A172 (cell line): ENCODE measurements at regions not wholly inside any gene's neighbourhood (a gene's known extent, or its start where the extent isn't known, plus 50 kb on each side); places are given as distances from the start of the nearest gene placed in this dataset.
A peak's percentile ranks its signal among the peaks of the same experiment; 100 is the strongest.

Source experiments
- DNase-seq: peaks from one replicate; pipeline ENCODE4 v3.0.0-alpha.2; 2015; ENCODE audit warnings: low spot score

DNA sequence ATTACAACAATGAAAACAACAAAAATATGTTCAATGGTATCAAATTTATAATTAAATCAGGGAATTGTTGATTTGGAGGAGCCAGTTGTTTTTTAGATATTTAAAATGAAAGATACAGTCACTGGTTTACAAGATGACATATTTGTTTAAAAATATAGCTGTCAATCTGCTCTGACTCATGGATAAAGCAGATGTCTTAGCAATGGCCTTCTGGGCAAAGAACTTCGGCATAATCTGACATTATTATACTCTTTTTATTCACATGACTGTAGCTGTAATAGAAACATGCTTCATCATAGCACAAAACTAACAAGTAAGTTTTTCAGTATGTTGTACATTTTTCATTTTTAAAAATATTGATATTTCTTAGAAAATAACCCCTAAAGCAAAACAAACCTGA lies 267.4 kb downstream of the CENPW start:
- DNase-seq = no peak

GRCh38 chr6:126608681-126609080 lies 268.8 kb downstream of the CENPW start:
- DNase-seq = no peak

DNA sequence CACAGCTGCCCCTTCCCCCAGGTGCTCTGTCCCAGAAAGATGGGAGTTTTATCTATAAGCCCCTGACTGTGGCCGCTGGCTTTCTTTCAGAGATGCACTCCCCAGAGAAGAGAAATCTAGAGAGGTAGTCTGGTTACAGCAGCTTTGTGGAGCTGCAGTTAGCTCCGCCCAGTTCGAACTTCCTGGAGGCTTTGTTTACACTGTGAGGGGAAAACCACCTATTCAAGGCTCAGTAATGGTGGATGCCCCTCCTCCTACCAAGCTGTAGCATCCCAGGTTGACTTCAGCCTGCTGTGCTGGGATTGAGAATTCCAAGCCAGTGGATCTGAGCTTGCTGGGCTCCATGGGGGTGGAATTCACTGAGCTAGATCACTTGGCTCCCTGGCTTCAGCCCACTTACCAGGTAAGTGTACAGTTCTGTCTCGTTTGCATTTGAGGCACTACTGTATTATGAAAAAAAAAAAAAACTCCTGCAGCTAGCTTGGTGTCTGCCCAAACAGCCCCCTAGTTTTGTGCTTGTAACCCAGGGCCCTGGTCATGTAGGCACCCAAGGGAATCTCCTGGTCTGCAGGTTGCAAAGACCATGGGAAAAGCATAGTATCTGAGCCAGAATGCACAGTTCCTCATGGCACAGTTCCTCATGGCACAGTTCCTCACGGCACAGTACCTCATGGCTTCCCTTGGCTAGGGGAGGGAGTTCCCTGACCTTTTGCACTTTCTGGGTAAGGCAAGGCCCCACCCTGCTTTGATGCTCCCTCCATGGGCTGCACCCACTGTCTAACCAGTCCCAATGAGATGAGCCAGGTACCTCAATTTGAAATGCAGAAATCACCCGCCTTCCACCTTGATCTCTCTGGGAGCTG lies 275.0 kb downstream of the CENPW start:
- peak; percentile 3 for DNase-seq

DNA sequence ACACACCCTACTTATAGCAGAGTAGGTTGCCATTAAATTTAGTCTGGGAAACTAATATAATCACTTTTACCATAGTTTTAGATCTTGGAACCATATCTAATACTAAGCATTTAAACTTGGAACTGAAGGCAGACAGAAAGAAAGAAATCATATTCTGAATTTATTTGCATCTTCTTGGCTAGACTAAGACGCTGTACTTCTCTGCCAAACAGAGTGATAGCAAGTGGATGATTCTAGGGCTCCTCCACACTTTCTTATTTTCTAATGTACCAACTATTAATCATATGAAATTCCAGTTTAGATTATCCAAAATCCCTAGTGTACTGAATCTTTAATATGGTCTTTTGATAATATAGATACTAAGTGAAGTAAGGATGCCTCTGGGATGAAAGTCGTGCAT lies 277.0 kb downstream of the CENPW start:
- DNase-seq = no peak

GRCh38 chr6:126618639-126619343 lies 278.9 kb downstream of the CENPW start:
- DNase-seq = no peak

- DNase-seq = no peak
Measured at GRCh38 chr6:126620719-126621118, 280.8 kb downstream of the CENPW start.

- peak; percentile 47 for DNase-seq
Measured at GRCh38 chr6:126625019-126625418, 285.1 kb downstream of the CENPW start.

DNA sequence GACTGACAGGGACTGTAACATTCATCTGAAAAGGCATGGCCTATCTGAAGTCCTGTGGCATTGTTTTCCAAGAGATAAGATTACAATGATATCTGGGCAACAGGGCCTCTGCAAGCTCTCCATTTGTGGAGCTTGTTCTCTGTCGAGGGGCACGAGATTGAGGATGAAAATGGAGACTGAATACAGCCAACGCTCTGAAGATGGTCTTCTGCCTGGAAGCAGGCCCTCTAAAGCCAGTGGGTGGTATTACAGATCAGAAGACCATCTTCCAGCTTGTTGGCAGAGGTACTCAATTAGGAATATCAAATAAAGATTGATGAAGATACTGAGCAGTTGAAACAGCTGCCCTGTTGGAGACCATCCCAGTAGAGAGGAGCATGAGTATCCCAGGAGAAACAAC lies 288.2 kb downstream of the CENPW start:
- DNase-seq = no peak

DNA sequence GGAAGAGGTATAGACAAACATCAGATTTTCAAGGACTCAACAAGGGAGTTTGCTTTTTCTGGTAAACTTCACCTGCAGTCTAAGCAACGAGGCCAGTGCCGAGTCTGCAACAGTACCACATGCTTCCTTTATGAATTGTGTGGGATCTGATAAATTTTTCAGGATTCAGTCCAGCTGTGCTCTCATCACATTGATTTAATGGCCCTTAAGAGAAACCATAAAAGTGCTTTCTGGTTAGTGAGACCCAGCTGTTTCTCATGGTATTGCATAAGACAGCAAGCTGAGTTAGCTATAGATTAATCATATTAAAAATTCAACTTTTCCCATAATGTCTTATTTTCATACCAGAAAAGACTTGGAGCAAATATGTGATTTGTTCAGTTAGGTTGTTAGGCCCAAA lies 291.4 kb downstream of the CENPW start:
- no peak for DNase-seq

DNA sequence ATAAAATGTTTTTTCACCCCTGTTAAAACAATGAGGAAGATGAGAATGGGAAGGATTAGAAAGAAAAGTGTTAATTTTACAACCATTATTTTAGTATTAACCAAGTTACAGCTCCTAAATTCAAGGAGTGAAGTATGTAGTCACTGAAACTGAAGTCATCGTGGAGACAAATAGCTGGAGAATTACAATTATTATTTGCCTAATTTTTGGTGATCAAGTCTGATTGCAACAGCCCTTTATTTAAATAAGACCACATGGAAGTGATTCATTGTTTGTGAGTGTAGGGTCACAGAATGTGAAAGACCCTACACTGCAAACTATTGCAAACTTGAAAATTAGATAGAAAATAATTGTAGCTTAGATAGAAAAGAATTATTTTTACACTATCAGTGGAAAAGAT lies 292.4 kb downstream of the CENPW start:
- no peak for DNase-seq

DNA sequence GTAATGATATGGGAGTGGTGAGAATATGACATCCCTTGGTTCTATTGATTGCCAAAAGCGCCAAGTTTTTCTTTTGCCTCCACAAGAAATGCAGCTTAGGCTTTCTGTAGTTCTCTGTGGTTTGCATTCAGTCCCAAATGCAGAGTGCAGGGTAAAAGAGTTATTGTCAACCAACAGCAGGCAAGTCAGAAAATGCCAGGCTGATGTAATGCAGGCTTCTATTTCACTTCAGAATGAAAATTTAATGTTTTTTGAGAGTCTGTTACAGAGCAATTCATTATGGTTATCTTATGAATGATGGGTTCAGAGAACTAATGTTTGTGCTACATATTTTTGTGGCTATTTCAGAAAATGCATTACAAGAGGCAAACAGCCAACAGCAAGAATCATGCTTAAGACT lies 293.5 kb downstream of the CENPW start:
- no peak for DNase-seq

GRCh38 chr6:126640356-126640755 lies 300.4 kb downstream of the CENPW start:
- no peak for DNase-seq

- DNase-seq = no peak
Measured at GRCh38 chr6:126640921-126641320, 301.0 kb downstream of the CENPW start.

- no peak for DNase-seq
Measured at GRCh38 chr6:126641641-126642040, 301.7 kb downstream of the CENPW start.

GRCh38 chr6:126643352-126643751 lies 303.4 kb downstream of the CENPW start:
- no peak for DNase-seq

DNA sequence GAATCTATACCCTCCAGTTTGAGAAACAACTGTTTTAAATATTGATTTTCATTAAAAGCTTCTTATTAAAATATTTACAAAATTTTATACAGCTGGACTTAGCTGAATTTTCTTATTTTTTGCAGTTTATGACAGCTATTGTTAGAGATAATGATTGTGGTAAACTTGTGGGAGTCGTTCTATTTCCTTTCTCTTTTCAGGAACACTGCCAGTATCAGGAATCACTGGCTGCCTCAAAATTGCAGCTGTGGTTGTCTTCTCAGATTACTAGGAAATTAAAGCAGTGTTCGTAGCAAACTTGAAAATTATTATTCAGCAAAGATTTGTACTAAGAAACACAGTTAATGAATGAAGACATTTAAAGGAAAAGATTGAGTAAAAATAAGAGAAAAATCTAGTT lies 311.0 kb downstream of the CENPW start:
- DNase-seq = no peak

- DNase-seq = peak; percentile 11
Measured at GRCh38 chr6:126657561-126658175, 317.8 kb downstream of the CENPW start.

DNA sequence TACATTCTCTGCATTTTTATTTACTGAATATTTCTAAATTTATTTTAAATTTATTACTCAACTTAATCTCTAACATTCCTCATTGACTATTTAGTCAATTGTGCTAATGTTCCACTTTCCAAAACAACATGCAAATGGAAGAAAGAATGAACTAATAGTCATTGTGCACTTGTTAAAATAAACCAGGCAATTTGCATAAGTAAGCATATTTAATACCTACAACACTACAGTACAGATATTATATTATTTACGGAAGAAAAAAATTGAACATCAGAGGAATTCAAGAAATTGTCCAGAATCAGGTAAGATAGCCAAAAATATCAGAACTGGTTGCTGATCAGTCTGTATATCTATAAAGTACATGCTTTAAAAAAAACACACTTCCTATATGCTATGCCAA lies 320.5 kb downstream of the CENPW start:
- DNase-seq = no peak

DNA sequence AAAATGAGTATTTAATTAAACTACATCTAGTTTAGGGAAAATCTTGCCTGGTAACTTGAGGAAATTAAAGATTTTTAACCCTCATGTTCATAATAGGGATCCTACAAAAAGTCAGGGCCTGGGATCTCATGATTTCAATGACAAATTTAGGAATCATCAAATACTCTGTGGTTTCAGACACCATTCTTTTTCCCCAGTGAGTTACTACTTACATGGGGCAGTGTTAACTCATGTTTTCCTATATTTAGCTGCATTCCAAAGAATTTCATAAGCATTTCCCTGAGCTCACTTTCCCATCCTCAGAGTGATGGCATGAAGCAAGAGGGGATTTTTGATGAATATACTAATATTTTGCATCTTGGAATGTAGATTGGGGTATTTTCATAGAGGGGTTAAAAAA lies 321.7 kb downstream of the CENPW start:
- peak; percentile 40 for DNase-seq

DNA sequence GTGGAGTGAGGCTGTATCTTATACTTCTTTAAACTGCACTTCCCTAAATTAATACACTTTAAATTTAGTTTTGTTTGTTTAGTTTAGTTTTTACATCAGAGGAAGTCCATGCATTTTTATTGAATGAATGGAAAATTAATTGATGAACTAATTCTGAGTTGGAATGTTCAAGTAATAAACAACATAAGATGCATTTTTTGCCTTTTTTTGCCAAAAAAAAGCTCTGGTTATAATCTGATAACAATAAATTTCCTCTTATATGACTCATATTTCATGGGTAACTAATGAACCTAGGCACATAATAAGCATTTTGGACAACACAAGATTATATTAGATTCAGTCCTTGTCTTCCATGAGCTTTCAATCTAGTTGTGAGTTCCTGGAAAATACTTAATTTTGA lies 323.1 kb downstream of the CENPW start:
- DNase-seq = no peak

DNA sequence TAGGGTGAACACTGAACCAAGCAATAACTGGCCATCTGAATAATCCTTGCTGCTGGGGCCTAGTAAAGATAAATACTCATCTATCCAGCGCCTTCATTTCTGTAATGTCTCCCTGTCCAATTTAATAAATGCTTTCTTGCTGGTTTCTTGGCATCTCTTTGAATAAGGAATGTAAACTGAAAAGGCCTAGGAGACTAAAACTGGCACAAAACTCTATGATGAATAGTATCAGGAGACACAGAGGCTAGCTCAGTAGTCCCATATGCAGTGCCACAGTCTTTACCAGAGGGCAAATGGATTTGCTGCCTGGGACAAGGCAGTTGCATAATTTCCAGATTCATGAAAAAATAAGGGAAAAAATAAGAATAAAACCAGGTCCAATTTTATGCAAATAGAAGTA lies 324.4 kb downstream of the CENPW start:
- DNase-seq = no peak

DNA sequence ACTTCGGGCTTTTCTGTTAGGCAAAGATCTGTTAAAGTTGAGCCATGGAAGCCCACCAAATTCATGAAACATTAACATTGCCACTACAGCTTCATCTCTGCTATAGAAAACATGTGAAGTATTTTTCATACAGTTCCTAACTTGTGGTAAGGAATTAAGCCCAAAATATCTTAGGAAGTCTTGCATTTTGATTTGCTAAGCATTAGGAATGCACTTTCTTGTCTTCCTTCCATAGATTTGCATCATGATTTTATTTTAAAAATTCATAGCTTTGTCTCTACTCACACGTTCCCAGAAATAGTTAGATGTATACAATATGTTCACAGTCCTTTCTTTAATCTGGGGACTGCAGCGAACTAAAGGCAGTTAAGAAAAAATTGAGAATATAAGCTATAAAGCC lies 325.6 kb downstream of the CENPW start:
- no peak for DNase-seq

- DNase-seq = no peak
Measured at GRCh38 chr6:126667071-126667470, 327.2 kb downstream of the CENPW start.
